ENCODE measurements at regions not wholly inside any gene's neighbourhood (a gene's known extent, or its start where the extent isn't known, plus 50 kb on each side); places are given as distances from the start of the nearest gene placed in this dataset.

DNA sequence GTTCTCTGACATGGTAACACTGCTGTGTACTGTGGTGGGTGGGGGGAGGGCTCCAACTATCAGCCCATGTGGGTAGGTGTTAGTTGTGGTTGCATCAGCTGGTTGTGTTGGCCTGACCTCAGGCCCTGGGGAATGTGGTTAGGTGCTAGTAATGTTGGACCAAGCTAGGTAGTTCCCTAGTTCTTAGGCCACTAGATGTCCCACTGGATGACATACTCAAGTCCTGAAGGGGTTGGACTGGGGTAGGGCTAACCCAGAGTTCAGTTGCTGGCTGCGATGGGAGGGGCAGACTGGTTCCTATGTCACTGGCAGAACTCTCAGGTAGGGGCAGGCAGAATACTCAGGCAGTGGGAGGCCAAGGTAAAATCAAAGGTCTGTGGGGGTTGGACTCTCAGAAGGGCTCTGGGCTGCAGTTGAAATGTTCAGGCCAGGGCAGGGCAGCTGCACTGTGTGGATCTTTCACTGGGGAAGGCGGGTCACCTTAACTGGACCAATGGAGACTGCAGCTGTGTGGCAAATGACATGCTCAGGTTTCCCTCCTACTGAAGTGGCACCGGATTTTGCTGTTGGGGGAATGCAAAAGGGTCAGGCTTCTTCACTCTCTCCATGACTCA, 870.7 kb downstream of the LRRIQ3 start:
- Histone ChIP-seq H3K27me3 (ENCODE audit: insufficient read depth, low read depth, low read length) (no peaks in the 10 kb centered on the region), H3K4me3 (ENCODE audit: low read length) (no peak overlapping the region), H3F3A (ENCODE audit: insufficient read depth, low read length, poor library complexity, severe bottlenecking) (no peaks in the 10 kb centered on the region), H2AFZ (ENCODE audit: low read depth, low read length) (no peak overlapping the region), H3K9ac (ENCODE audit: low read length) (no peak overlapping the region), H3K9me2 (ENCODE audit: insufficient read depth, low read length) (no peaks in the 10 kb centered on the region), H4K20me1 (ENCODE audit: insufficient read depth) (no peaks in the 10 kb centered on the region), H3K79me2 (replicated peaks; ENCODE audit: insufficient read depth, low read length) (no peaks in the 10 kb centered on the region), H3K4me2 (ENCODE audit: low read length) (no peak overlapping the region), H3K36me3 (ENCODE audit: insufficient read depth, low read length) (no peaks in the 10 kb centered on the region), H3K9me3 (ENCODE audit: low read length) (peaks cover 4% of the 10 kb centered on the region), H3K27ac (ENCODE audit: low read length) (no peak overlapping the region)
- TF ChIP-seq POLR2AphosphoS5 (IDR thresholded peaks at IDR 0.05) (no peak), EP300 (conservative IDR thresholded peaks at IDR 0.05; ENCODE audit: poor library complexity, severe bottlenecking) (no peak), RAD21 (conservative IDR thresholded peaks at IDR 0.05) (no peak), MXI1 (conservative IDR thresholded peaks at IDR 0.05; ENCODE audit: poor library complexity, severe bottlenecking) (no peak), SMC3 (conservative IDR thresholded peaks at IDR 0.05; ENCODE audit: poor library complexity) (no peak), TAF1 (IDR thresholded peaks at IDR 0.05; ENCODE audit: low read depth) (no peak), EZH2 (IDR thresholded peaks at IDR 0.05; ENCODE audit: borderline replicate concordance, insufficient read depth, low read length, poor library complexity, severe bottlenecking) (no peak)
- TF ChIP-seq, protein P1, sequence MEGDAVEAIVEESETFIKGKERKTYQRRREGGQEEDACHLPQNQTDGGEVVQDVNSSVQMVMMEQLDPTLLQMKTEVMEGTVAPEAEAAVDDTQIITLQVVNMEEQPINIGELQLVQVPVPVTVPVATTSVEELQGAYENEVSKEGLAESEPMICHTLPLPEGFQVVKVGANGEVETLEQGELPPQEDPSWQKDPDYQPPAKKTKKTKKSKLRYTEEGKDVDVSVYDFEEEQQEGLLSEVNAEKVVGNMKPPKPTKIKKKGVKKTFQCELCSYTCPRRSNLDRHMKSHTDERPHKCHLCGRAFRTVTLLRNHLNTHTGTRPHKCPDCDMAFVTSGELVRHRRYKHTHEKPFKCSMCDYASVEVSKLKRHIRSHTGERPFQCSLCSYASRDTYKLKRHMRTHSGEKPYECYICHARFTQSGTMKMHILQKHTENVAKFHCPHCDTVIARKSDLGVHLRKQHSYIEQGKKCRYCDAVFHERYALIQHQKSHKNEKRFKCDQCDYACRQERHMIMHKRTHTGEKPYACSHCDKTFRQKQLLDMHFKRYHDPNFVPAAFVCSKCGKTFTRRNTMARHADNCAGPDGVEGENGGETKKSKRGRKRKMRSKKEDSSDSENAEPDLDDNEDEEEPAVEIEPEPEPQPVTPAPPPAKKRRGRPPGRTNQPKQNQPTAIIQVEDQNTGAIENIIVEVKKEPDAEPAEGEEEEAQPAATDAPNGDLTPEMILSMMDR (IDR thresholded peaks at IDR 0.05; ENCODE audit: poor library complexity, severe bottlenecking): no peak
- TF ChIP-seq, protein P2, sequence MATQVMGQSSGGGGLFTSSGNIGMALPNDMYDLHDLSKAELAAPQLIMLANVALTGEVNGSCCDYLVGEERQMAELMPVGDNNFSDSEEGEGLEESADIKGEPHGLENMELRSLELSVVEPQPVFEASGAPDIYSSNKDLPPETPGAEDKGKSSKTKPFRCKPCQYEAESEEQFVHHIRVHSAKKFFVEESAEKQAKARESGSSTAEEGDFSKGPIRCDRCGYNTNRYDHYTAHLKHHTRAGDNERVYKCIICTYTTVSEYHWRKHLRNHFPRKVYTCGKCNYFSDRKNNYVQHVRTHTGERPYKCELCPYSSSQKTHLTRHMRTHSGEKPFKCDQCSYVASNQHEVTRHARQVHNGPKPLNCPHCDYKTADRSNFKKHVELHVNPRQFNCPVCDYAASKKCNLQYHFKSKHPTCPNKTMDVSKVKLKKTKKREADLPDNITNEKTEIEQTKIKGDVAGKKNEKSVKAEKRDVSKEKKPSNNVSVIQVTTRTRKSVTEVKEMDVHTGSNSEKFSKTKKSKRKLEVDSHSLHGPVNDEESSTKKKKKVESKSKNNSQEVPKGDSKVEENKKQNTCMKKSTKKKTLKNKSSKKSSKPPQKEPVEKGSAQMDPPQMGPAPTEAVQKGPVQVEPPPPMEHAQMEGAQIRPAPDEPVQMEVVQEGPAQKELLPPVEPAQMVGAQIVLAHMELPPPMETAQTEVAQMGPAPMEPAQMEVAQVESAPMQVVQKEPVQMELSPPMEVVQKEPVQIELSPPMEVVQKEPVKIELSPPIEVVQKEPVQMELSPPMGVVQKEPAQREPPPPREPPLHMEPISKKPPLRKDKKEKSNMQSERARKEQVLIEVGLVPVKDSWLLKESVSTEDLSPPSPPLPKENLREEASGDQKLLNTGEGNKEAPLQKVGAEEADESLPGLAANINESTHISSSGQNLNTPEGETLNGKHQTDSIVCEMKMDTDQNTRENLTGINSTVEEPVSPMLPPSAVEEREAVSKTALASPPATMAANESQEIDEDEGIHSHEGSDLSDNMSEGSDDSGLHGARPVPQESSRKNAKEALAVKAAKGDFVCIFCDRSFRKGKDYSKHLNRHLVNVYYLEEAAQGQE (IDR thresholded peaks at IDR 0.05; ENCODE audit: borderline replicate concordance): no peak

- Histone ChIP-seq H3K79me2 (replicated peaks; ENCODE audit: insufficient read depth, low read length) (no peaks in the 10 kb centered on the region), H3K27me3 (ENCODE audit: insufficient read depth, low read depth, low read length) (no peaks in the 10 kb centered on the region), H3K27ac (ENCODE audit: low read length) (no peak overlapping the region)
These were observed 871.3 kb downstream of the LRRIQ3 start for GRCh38 chr1:73326663-73327062.

More at GRCh38 chr1:73326663-73327062, 871.3 kb downstream of the LRRIQ3 start:
- no peaks in the 10 kb centered on the region for H3K9me2 ChIP-seq (ENCODE audit: insufficient read depth, low read length)
- no peaks in the 10 kb centered on the region for H4K20me1 ChIP-seq (ENCODE audit: insufficient read depth)
- H3K36me3 ChIP-seq (ENCODE audit: insufficient read depth, low read length): no peaks in the 10 kb centered on the region
- H3K4me2 ChIP-seq (ENCODE audit: low read length): no peak overlapping the region
- H3K4me3 ChIP-seq (ENCODE audit: low read length): no peak overlapping the region
- H3F3A ChIP-seq (ENCODE audit: insufficient read depth, low read length, poor library complexity, severe bottlenecking): no peaks in the 10 kb centered on the region
- no peaks in the 10 kb centered on the region for H3K9me3 ChIP-seq (ENCODE audit: low read length)
- H3K9ac ChIP-seq (ENCODE audit: low read length): no peak overlapping the region
- TF ChIP-seq POLR2AphosphoS5 (IDR thresholded peaks at IDR 0.05) (no peak), EZH2 (IDR thresholded peaks at IDR 0.05; ENCODE audit: borderline replicate concordance, insufficient read depth, low read length, poor library complexity, severe bottlenecking) (no peak), EP300 (conservative IDR thresholded peaks at IDR 0.05; ENCODE audit: poor library complexity, severe bottlenecking) (no peak), SMC3 (conservative IDR thresholded peaks at IDR 0.05; ENCODE audit: poor library complexity) (no peak), TAF1 (IDR thresholded peaks at IDR 0.05; ENCODE audit: low read depth) (no peak), RAD21 (conservative IDR thresholded peaks at IDR 0.05) (no peak)
- TF ChIP-seq, protein P1 (IDR thresholded peaks at IDR 0.05; ENCODE audit: poor library complexity, severe bottlenecking): no peak
- H2AFZ ChIP-seq (ENCODE audit: low read depth, low read length): no peak overlapping the region
